ENCODE measurements at regions not wholly inside any gene's neighbourhood (a gene's known extent, or its start where the extent isn't known, plus 50 kb on each side); places are given as distances from the start of the nearest gene placed in this dataset.

DNA sequence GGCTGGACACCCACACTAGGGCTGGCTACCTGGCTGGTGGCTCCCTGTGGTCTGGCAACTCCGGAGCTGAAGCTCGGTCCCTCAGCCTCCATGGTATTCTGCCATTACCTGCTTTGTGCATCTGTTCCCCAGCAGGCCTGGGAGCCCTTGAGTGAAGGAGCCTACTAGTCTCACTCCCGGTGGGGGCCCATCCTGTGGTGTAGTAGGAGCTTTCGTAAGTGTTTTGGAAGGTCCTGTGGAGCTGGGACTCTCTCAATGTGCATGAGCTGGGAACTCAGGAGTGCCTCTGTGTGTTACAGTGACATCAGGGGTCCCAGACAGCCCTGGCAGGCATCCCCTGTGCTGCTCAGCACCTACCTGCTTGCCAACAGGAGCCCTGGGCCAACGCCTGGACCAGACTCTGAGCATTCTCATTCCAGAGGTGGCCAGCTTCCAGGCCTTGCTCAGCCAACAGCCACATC is 267.1 kb downstream of the GADD45G start:
- no peak for DNase-seq

DNA sequence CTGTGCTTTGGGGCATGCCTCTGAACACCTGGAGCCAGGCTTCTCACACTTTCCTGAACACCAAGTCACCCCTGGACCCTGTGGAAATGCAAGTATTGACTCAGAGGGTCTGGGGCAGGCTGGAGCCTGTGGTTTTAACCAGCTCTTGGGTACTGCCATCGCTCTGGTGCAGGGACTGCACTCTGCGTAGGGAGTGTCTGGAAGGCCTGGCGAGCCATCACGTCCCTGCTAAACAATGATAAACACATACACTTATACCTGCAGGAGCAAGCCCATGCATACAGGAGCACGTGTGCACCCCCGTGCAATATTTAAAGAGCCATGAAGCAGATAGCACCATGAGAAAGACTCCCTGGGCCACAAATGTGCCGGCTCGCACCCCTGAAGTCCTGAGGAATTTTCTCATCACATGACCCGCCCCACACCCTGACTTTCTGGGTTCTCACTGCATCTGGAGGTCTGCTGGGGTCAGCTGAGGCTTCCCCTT is 267.7 kb downstream of the GADD45G start:
- DNase-seq: no peak

DNA sequence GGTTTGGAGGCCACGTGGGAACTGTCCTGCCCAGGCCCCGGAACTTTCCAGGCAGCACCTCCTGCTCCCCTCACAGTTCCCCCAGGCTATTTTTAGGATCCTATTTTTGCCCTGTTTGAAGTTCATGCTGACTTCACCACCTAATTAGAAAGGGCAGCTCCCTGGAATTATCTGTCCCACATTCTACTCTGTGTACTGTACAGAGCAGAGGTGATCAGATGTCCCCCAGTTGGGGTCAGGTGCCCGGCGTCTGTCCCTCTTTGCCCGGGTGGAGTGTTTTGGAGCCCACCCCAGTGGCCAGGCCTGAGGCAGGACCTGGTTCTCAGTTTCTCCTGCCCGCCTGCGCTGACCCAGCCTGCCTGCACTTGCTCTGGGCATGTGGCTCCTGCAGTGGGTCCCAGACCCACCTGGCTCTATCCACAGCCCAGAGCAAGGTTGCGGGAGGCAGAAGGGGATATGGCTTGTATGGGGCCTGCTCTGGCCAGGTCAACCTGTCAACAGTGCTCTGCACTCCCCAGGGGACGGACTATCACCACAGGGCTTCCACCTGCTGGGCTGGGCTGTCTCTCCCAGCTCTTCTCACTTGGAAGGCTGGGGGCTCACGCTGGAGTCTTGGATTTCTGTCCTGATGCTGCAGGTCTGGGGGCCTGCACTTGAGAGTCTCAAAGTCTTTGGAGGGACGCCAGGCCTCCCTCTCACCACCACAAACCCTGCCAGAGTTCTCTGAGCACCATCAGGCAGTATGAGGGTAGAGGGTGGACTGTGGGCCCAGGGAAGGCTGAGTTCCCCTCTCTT is 268.3 kb downstream of the GADD45G start:
- DNase-seq: no peak

DNA sequence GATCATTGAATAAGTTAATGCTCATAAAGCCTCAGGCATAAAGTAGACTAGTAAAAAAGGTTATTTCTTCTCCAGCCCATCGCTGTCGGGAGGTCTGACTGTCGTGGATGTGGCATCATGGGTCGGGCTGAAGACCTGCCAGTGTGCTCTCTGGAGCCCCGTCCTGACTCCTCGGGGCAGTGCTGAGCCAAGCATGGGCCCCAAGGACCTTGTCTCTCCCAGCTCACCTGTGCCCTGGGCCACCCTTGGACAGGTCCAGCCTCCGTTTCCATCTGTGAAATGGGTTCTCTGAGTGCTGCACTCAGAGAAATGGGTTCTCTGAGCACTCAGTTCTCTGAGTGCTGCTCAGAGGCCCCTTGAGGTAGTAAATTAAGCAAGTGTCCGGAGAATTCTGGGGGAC is 269.0 kb downstream of the GADD45G start:
- DNase-seq: no peak

DNA sequence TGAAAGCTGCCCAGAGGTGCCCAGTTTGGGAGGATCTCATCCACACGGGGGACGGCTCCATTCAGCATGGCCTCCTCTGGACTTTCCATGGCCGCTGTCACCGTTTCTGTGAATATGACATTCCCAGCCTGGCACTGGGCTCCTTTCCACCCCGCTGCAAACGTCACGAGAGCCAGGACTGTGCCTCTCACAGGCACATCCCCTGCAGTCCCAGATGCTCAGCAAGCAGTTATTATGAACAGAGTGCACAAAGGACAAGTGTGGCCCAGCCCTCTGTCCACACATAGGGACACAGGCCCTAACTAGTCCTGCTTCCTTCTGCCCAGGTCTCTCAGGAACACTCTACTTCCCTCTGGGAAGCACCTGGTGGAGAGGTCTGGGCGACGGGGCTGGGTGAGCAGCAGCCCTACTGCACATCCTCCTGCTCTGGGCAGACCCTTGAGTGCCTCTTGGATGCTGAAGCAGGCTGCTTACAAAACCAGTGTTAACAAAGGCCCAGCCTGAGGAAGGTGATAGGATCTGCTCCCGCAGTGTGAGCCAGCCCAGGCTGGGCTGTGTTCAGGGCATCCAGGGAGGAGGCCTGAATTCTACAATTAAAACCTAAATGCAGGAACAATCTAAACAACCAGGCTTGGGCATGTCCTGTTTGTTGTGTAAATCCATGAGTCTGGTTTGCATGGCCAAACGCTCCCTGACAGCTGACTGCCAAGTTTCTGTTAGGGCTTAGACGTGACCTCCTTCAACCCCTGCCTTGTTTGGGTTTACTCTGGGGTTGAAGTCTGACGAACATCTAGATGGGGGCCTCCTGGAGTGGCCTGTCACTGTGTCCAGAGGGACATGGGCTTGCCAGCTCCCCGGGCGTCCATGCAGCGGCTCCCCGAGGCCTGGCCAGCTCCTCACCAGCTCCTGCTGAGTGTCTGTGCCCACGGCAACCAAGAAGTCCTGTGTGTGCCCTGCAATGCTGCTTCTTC is 269.8 kb downstream of the GADD45G start:
- no peak for DNase-seq

DNA sequence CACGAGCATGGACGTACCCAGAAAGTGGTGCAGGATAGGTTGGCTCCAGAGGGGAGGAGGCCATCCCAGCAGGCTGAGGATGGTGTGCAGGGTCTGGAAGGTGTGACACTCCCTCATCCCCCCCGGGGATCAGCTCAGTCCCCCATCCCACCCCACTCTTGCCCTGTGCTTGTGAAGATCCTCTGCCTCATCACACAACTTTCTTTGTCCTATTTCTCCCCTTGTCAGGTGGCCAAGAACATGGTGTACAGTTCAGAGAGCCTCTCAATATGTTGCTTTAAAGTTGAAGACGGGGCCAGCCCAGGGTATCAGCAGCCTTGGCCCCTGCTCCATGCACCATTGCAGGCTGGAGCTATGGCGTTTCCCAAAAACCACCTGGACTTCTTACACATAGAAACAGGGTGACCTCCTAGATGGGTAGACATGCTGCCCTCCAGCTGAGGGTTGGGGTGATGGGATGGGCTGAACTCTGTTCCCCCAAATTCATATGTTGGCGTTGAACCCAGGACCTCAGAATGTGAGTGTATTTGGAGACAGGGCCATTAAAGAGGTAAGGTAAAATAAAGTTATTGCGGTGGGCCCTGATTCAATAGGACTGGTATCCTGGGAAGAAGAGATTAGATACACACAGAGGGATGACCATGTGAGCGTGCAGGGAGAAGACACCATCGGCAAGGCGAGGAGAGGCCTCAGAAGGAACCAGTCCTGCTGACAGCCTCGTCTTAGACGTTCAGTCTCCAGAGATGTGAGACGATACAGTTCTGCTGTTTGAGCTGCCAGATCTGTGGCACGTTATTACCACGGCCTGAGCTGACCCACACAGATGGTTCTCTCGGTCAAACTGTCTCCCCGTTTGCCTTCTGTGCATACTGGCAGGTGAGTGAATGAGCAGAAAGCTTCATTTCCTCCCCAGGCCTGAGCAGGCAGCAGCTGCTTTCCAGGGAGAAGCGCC is 272.5 kb downstream of the GADD45G start:
- no peak for DNase-seq

DNA sequence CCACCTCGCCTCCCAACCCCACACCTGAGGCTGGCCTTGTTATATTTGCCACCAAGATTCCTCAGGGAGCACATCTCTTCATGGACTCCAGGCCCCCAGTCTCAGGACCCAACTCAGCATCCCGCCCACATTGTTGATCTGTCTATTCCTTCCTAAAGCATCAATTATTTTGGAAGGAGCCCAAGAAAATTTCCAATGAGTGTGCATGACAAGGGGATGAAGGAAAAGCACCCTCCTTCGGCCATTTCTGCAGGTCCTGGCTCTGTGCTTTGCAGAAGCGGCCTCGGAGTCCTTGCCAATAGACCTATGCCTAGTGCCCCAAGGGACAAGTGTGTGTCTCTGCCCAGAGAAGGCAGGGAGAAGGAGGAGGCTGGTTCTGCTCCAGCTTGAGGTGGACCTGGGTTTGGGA is 273.2 kb downstream of the GADD45G start:
- no peak for DNase-seq

DNA sequence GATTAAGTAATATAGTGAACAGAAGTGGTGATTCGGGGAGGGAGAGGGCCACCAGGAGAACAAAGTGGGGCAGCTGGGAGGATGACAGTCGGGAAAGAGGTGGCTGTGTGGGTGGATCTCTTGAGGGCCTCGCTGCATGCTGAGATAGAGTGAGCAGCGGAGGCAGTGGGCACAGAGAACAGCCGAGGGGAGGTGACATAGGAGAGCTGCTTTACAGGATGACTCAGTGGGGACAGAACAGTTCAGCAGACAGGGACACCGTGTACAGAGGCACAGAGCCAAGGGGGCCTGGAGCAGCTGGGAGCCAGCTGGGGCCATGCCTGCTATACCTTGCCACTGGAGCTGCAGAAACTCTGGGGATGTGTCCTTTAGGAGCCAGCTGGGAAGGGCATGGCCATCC is 273.9 kb downstream of the GADD45G start:
- DNase-seq: no peak

DNA sequence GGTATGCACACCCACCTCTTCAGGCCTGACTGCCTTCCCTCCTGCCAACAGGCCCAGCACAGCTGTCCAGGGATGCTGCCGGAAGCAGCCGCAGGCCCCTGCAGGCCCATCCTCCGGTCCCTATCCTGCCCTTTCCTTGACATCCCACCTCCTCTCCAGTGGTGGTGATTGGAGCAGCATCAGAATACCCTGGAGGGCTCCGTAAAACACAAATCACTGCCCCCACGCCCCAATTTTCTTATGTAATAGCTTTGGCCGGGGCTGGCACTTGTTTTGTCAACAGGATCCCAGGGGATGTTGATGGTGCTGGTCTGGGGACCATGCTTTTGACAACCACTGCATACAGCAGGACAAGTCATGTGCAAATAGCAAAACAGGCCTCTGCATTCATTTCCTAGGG is 274.5 kb downstream of the GADD45G start:
- no peak for DNase-seq

DNA sequence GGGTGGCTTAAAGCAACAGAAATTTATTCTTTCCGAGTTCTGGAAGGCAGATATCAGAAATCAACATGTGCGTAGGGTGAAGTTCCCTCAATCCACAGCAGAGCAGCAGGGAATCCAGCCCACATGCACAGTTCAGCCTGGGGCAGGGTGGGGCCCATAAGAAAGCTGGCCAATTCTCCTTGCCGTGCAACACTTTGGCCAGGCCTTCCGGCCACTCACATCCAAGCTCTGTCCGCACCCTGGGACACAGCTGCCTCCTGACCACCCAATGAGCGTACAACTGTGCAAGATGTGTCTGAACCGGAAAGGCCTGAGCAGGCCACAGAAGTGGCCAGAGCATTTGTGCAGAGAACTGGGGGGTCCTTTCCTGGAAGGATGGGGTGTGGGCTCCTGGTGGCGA is 274.9 kb downstream of the GADD45G start:
- DNase-seq: no peak

DNA sequence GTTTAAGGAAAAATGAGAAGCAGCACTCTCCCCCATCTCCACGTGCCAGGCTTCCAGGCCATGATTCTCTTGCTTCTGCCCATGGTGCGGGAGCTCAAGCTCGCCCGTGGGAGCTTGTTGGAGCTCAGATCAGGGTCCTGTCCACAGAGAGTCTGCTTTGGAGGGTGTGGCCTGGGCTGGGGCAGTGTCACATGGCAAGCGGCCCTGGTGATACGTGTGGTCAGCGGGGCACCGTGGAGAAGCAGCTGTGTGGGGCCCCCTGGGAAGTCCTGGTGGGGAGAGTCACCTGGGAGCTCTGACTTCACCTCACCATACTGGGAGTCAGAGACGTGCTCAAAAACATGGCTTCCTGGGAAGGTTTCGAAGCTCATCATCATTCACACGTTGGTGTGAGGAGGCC is 275.3 kb downstream of the GADD45G start:
- no peak for DNase-seq

DNA sequence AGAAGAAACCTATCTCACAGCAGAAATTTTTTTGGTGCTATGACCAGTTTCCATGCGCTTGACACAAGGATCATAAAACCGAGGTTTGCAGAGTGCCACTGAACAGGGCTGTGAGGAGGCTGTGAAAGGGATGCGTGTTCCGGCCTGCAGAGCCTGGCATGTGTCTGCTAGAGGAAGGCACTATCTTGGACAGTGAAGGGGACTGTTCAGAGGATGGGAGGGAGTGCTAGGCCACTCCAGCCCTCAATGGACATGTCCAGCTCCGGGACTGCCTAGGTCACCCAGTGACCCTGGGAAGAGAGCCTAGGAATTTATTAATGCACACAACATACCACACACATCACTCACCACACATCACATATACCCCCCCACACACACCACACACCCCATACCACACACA is 275.9 kb downstream of the GADD45G start:
- no peak for DNase-seq

DNA sequence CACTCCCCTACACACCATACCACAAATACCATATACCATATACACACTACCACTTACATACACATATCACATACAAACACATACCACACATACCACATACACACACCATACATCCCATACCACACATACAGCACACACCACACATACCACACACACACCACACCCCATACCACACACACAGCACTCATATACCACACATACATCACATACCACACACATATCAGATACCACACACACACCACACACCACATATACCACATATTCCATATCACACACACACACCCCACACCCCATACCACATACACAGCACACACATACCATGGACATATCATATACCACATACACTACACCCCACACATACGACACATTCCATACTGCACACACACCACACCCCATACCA is 276.6 kb downstream of the GADD45G start:
- no peak for DNase-seq

DNA sequence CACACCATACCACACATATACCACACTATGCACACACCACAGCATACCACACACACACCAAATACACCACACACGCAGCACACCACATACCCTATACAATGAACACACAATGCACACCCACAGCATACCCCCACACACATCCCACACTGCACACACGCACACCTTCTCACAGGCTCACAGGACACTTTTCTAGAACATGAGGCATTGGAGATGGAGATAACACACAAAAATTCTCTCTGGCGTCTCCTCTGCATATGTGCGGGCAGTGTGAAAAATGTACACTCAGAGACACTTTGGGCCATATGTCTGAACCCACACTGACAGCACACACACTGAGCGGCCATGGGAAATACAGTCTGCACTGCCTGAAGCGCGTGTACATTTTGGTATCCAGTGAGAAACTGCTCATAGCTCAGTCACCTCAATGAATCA is 278.1 kb downstream of the GADD45G start:
- no peak for DNase-seq

DNA sequence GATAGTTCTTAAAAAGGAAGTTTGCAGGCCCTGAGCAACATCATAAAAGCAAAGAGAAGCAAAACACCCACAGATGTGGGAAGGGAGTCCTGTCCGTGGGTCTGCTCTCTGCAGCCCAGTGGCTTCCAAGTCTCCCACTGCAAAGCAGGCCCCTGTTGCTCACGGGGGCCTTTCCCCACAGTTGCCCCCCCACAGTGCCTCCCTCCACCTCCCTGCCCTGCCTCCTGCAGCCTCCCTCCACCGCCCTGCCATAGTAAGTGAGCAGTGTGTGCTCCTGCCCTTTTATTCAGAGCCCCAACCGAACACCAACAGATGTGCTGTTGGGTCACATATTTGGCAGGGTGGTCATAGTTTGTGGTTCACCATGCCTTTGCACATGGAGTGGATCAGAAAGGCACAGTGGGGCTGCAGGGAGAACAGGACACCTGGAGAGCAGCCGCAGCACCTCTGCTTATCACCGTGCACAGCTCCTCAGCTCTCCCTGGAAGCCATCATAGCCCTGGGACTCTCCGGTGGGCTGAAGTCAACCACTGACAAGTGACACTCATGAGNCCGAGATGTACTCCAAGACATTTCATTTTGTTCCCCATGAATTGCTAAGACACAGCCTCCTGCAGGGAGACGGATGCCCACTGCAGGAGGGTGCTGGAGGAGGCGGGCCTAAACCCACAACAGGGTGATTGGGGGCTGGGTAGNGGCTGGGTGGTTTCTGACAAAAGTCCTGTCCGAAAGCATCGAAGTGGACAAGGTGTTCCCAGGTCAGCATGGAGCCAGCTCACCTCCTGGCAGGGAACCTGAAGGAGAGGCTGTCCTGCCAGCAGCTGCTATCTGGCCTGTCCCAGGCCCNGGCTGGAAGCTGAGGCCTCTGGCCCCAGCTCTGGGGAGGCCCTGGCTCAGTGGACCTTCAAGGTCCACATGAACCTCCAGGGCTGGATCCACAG is 278.9 kb downstream of the GADD45G start:
- DNase-seq: no peak

DNA sequence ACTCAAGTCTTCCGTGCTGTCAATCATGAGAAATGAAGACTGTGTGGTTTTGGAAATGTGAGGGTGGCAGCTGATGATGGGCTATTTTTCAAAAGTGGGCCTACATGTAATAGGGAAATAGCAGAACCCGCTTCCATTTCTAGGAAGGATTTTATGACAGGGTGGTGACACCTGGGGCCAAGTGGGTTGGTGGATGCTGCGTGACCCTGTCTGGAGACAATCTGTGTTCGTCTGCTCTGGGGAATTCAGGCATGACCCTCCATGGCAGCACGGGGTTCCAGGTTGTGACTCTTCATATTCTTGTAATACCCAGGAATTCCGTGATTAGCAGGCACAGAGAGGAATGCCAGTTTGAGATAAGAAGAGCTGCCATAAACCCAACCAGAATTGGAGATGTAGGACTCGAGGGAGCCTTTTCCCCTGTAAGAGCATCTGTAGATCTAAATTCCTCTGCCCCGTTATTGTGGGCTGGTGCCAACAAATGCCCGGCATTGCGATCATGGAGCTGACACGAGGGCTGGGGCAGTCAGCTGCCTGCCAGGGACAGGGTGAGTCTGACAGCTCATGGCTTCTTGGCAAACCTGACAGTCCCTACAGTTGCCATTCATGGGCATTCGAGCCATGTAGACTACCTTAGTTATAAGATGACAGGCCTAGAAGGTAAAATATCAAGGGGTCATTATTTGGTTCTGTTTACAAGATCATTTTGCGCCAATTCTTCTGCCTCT is 279.7 kb downstream of the GADD45G start:
- no peak for DNase-seq

DNA sequence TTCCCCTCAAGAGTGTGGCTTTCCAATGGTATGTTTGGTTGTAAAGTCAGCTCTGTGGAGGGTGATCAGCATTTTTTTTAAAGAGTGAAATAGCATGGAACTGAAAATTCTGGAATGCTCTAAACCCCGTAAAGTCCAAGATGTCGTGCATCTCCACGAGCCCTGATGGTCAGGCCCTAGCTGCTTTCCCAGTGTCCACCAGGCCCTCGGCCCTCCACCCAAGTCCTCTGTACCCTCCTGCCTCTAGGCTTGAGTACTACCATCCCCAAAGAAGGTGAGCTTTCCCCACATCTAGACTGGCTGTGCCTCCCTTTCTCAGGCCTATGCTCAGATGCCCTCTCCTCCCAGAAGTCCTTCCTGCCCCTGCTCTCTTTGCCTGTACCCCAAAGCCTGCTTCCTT is 280.3 kb downstream of the GADD45G start:
- DNase-seq: no peak

DNA sequence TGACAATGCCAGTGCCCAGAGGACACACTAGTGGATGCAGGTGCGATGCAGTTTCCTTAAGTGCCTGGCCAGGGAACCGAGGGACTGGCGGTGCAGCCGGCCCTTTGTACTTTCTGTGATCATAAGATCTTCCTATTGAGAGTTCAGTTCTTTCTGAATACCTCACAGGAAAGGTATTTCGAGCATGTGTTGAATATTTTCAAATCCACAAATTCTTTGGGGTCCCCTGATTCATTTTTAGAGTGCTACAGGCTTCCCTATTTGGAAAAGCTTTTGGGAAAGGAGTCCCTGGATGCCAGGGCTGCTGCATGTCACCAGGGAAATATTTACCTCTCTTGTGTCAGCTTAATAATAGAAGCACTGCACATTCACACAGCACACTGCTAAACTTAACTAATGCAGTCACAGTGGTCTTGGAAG is 281.5 kb downstream of the GADD45G start:
- no peak for DNase-seq

DNA sequence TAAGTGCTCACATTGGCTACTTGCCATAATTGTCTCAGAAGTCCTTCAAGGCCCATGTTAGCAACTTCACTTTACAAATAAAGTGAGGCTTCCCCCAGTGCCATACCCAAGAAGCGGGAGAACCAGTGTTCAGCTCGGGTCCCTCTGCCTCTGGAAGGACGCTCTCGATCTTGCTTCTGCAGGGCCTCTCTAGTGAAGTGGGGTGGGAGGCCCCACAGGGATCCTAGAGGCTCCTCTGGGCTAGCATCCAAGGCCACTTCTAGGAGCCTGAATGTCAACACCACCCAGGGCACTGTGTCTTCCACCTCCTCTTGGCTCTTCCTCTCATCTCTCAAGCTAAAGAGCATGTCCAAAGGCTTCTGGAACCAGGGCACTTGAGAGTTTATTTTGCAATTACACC is 282.5 kb downstream of the GADD45G start:
- DNase-seq: no peak

DNA sequence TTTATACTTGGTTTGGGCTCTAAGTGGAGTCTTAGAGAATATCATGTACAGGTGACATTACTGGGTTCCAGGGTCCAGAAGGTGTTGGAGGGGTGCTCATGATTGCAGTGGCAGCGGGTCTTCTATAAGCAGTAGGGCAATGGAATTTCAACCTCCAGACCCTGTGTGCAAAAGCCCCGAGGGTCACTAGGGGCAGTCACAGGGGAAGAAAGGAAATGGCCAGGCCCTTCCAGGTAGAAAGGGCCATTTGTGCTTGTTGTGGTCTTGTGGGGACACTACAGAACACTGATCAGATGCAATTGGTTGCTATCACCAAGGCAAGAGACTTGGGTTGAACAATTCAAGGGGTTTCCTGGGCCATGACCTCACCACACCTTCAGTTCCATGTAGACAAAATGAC is 283.4 kb downstream of the GADD45G start:
- no peak for DNase-seq

DNA sequence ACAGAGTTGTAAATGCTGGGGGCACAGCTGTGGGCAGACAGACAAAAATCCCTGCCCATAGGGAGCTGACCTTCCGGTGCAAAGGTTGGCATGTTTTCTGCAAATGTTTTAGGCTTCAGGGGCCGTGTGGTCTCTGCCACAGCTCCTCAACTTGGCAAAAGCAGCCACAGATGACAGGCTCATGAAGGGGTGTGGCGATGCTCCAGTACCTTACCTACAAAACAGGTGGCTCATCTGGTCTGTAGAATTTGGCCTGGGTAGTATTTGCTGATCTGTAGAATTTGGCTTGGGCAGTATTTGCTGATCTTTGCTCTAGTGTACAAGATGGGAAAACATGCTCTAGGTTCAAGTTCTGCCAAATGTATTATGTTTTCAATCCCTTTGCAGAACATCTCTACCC is 283.9 kb downstream of the GADD45G start:
- no peak for DNase-seq
